NB4 (cell line): ENCODE measurements at regions not wholly inside any gene's neighbourhood (a gene's known extent, or its start where the extent isn't known, plus 50 kb on each side); places are given as distances from the start of the nearest gene placed in this dataset.
"Not testable (repeated sequence)": the region's sequence is repeated elsewhere in the genome, so short reads cannot be mapped to it uniquely, and the experiment has no call there.

Experiments used
- POLR2A ChIP-seq: IDR thresholded peaks from 2 replicates; pipeline ENCODE4 v1.6.1; 2011; ENCODE audit warnings: mild to moderate bottlenecking; ENCODE audit not compliant: insufficient read length; ENCODE audit errors: extremely low read depth
- TF ChIP-seq, protein P1 (sequence below): IDR thresholded peaks from one replicate; pipeline ENCODE4 v1.5.1; 2012; ENCODE audit warnings: low read depth, low read length
- TF ChIP-seq, protein P2 (sequence below): IDR thresholded peaks from 2 replicates; pipeline ENCODE4 v1.6.1; 2011; ENCODE audit warnings: low read depth, low read length

DNA sequence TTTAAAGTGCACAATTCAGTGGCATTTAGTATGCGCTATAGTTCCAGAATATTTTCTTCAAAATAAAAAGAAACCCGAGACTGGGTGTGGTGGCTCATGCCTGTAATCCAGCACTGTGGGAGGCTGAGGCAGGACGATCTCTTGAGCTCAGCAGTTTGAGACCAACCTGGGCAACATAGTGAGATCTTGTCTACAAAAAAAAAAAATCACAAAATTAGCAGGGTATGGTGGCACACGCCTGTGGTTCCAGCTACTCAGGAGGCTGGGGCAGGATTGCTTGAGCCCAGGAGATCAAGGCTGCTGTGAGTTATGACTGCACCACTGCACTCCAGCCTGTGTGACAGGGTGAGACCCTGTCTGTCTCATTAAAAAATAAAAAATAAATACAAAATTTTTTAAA is 1070.4 kb downstream of the RPIA start:
- TF ChIP-seq, protein P1, sequence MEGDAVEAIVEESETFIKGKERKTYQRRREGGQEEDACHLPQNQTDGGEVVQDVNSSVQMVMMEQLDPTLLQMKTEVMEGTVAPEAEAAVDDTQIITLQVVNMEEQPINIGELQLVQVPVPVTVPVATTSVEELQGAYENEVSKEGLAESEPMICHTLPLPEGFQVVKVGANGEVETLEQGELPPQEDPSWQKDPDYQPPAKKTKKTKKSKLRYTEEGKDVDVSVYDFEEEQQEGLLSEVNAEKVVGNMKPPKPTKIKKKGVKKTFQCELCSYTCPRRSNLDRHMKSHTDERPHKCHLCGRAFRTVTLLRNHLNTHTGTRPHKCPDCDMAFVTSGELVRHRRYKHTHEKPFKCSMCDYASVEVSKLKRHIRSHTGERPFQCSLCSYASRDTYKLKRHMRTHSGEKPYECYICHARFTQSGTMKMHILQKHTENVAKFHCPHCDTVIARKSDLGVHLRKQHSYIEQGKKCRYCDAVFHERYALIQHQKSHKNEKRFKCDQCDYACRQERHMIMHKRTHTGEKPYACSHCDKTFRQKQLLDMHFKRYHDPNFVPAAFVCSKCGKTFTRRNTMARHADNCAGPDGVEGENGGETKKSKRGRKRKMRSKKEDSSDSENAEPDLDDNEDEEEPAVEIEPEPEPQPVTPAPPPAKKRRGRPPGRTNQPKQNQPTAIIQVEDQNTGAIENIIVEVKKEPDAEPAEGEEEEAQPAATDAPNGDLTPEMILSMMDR = not testable (repeated sequence)
- TF ChIP-seq POLR2A = not testable (repeated sequence)
- TF ChIP-seq, protein P2, sequence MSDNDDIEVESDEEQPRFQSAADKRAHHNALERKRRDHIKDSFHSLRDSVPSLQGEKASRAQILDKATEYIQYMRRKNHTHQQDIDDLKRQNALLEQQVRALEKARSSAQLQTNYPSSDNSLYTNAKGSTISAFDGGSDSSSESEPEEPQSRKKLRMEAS = not testable (repeated sequence)
